ENCODE measurements at regions not wholly inside any gene's neighbourhood (a gene's known extent, or its start where the extent isn't known, plus 50 kb on each side); places are given as distances from the start of the nearest gene placed in this dataset.

DNA sequence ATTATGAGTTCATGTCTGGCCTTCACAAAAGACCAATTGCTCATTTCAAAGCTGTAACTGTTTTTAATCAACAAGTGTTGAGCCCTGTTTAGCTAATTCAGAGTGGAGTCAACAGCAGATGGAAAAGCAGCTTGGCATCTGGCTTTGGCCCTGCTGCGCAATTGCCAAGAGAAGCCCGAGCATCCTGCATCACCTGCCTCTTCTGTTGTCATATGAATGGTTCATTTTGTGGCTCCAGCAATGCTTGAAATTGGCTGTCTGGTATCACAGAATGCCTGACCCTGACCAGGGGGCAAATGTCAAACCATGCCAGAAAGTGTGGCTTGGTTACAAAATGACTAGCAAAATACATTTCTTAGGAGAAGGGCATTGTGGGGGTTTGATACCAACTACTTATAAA lies 296.5 kb upstream of the PHF14 start:
- no peaks in the 10 kb centered on the region for H3K27me3 ChIP-seq

DNA sequence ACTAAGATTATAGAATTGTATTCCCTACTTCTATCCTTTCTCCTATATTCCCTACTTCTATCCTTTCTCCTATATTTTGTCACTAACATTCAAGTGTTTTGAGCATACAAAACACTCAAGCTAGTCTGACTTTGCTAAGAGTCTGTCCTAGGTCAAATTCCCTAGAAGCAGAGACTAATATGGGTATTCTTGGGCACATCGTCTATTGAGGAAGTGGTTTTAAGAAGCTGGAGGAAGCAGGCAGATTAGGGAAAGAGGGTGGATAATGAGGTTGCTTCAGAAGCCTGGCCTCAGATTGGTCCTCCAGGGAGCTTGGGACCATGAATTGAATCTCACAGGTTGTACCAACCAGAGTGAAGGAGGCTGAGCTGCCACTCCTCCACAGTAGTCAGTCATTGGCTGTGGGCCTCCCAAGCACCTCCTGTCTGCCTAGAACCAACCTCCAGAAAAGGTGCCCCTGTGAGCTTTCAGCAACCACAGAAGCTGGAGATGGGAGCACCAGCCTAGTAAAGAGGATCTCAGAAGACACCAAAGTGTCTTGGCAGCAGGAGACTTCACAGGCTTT lies 295.9 kb upstream of the PHF14 start:
- no peak overlapping the region for H3K4me3 ChIP-seq
- TF ChIP-seq, protein P1, sequence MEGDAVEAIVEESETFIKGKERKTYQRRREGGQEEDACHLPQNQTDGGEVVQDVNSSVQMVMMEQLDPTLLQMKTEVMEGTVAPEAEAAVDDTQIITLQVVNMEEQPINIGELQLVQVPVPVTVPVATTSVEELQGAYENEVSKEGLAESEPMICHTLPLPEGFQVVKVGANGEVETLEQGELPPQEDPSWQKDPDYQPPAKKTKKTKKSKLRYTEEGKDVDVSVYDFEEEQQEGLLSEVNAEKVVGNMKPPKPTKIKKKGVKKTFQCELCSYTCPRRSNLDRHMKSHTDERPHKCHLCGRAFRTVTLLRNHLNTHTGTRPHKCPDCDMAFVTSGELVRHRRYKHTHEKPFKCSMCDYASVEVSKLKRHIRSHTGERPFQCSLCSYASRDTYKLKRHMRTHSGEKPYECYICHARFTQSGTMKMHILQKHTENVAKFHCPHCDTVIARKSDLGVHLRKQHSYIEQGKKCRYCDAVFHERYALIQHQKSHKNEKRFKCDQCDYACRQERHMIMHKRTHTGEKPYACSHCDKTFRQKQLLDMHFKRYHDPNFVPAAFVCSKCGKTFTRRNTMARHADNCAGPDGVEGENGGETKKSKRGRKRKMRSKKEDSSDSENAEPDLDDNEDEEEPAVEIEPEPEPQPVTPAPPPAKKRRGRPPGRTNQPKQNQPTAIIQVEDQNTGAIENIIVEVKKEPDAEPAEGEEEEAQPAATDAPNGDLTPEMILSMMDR (IDR thresholded peaks at IDR 0.05) = no peak
- no peaks in the 10 kb centered on the region for H3K27me3 ChIP-seq
- no peak for DNase-seq (ENCODE audit: low spot score)
- no peaks in the 10 kb centered on the region for H3K4me1 ChIP-seq
- H3K27ac ChIP-seq = no peak overlapping the region
- no peaks in the 10 kb centered on the region for H3K36me3 ChIP-seq
- H3K9me3 ChIP-seq = no peaks in the 10 kb centered on the region

More for the DNA sequence above, 296.5 kb upstream of the PHF14 start:
- TF ChIP-seq, protein P1 (IDR thresholded peaks at IDR 0.05) = no peak
- no peak for DNase-seq (ENCODE audit: low spot score)
- H3K4me3 ChIP-seq = no peak overlapping the region
- no peaks in the 10 kb centered on the region for H3K4me1 ChIP-seq
- no peaks in the 10 kb centered on the region for H3K9me3 ChIP-seq
- no peaks in the 10 kb centered on the region for H3K36me3 ChIP-seq
- H3K27ac ChIP-seq = no peak overlapping the region

DNA sequence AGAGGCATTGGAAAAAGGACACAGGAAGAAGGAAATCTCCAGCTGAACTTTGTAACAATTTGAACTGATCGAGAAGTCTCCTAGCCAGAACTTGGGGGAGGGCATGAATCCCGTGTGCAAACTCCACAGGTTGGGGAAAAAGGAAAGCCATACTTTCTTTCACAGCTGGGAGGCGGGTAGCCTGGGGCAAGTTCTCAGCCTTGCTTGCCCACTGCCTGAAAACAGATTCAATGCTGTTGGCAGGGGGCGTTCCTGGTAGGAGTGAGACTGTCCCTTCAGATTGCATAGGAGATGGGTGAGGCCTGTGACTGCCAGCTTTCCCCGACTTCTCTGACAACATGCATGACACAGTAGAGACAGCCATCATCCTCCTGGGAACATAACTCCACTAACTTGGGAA lies 289.1 kb upstream of the PHF14 start:
- no peak for DNase-seq (ENCODE audit: low spot score)
- Histone ChIP-seq H3K36me3 (no peaks in the 10 kb centered on the region), H3K27ac (no peak overlapping the region), H3K27me3 (no peaks in the 10 kb centered on the region), H3K4me3 (no peak overlapping the region), H3K4me1 (no peaks in the 10 kb centered on the region), H3K9me3 (no peaks in the 10 kb centered on the region)
- TF ChIP-seq, protein P1 (IDR thresholded peaks at IDR 0.05) = no peak

DNA sequence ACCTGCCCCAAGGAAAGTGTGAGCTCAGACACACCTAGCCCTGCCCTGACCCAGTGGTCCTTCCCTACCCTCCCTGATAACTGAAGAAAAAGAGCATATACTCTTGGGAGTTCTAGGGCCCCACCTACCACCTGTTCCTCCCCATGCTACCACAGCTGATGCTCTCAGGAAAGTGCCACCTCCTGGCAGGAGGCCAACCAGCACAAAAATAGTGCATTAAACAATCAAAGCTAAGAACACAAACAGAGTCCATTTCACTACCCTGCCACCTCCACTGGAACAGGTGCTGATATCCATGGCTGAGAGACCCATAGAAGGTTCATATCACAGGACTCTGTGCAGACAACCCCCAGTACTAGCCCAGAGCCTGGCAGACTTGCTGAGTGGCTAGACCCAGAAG lies 288.6 kb upstream of the PHF14 start:
- Histone ChIP-seq H3K4me3 (no peak overlapping the region), H3K4me1 (no peaks in the 10 kb centered on the region), H3K27ac (no peak overlapping the region), H3K9me3 (no peaks in the 10 kb centered on the region), H3K27me3 (no peaks in the 10 kb centered on the region), H3K36me3 (no peaks in the 10 kb centered on the region)
- TF ChIP-seq, protein P1 (IDR thresholded peaks at IDR 0.05) = no peak
- DNase-seq (ENCODE audit: low spot score) = no peak

DNA sequence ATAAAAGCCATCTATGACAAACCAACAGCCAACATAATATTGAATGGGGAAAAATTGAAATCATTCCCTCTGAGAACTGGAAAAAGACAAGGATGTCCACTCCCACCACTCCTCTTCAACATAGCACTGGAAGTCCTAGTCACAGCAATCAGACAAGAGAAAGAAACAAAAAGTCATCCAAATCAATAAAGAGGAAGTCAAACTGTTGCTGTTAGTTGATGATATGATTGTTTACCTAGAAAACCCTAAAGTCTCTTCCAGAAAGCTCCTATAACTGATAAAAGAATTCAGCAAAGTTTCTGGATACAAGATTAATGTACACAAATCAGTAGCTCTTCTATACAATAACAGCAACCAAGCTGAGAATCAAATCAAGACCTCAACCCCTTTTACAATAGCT lies 285.1 kb upstream of the PHF14 start:
- TF ChIP-seq, protein P1 (IDR thresholded peaks at IDR 0.05) = no peak
- no peaks in the 10 kb centered on the region for H3K9me3 ChIP-seq
- no peaks in the 10 kb centered on the region for H3K36me3 ChIP-seq
- no peak overlapping the region for H3K4me3 ChIP-seq
- H3K27me3 ChIP-seq = no peaks in the 10 kb centered on the region
- DNase-seq (ENCODE audit: low spot score) = no peak
- no peak overlapping the region for H3K27ac ChIP-seq
- no peaks in the 10 kb centered on the region for H3K4me1 ChIP-seq

DNA sequence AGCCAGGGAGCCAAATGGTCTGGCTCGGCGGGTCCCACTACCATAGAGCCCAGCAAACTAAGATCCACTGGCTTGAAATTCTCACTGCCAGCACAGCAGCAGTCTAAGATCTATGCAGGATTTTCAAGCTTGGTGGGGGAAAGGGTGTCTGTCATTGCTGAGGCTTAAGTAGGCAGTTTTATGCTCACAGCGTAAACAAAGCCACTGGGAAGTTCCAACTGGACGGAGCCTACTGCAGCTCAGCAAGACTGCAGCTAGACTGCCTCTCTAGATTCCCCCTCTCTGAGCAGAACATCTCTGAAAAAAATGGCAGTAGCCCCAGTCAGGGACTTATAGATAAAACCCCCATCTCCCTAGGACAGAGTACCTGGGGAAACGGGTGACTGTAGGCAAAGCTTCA lies 277.6 kb upstream of the PHF14 start:
- Histone ChIP-seq H3K4me1 (no peaks in the 10 kb centered on the region), H3K27me3 (no peaks in the 10 kb centered on the region), H3K36me3 (no peaks in the 10 kb centered on the region), H3K4me3 (no peak overlapping the region), H3K9me3 (peaks cover 0 to 5% of the 10 kb centered on the region in 2 donors), H3K27ac (no peak overlapping the region)
- no peak for DNase-seq (ENCODE audit: low spot score)
- TF ChIP-seq, protein P1 (IDR thresholded peaks at IDR 0.05) = no peak

Measured in right atrium auricular region (tissue), 2 donors.